GM19395 (cell line): ENCODE measurements at regions not wholly inside any gene's neighbourhood (a gene's known extent, or its start where the extent isn't known, plus 50 kb on each side); places are given as distances from the start of the nearest gene placed in this dataset.
A peak's percentile ranks its signal among the peaks of the same experiment; 100 is the strongest.
"Not testable (repeated sequence)": the region's sequence is repeated elsewhere in the genome, so short reads cannot be mapped to it uniquely, and the experiment has no call there.

Experiments
- ATAC-seq: cut with Tn5 transposase; IDR thresholded peaks from one replicate; pipeline ENCODE4 v1.9.1; 2021; ENCODE audit warnings: mild to moderate bottlenecking, moderate library complexity; ENCODE audit not compliant: unreplicated experiment

GRCh38 chr6:40162074-40162473 lies 227.8 kb upstream of the MOCS1 start:
- no peak for ATAC-seq

GRCh38 chr6:40160826-40161225 lies 226.6 kb upstream of the MOCS1 start:
- ATAC-seq = no peak

GRCh38 chr6:40159865-40160264 lies 225.6 kb upstream of the MOCS1 start:
- ATAC-seq = no peak

- ATAC-seq = no peak
Measured at GRCh38 chr6:40152701-40153436, 218.6 kb upstream of the MOCS1 start.

- ATAC-seq = no peak
Measured at GRCh38 chr6:40152196-40152595, 217.9 kb upstream of the MOCS1 start.

GRCh38 chr6:40148882-40149573 lies 214.8 kb upstream of the MOCS1 start:
- peak; percentile 99 for ATAC-seq

GRCh38 chr6:40146902-40147301 lies 212.6 kb upstream of the MOCS1 start:
- ATAC-seq = no peak

- ATAC-seq = no peak
Measured at GRCh38 chr6:40139447-40139846, 205.2 kb upstream of the MOCS1 start.

- ATAC-seq = peak; percentile 66
Measured at GRCh38 chr6:40138273-40138720, 204.0 kb upstream of the MOCS1 start.

- no peak for ATAC-seq
Measured at GRCh38 chr6:40135491-40136072, 201.3 kb upstream of the MOCS1 start.

- not testable (repeated sequence) for ATAC-seq
Measured at GRCh38 chr6:40133981-40134380, 199.7 kb upstream of the MOCS1 start.

GRCh38 chr6:40131675-40132074 lies 197.4 kb upstream of the MOCS1 start:
- no peak for ATAC-seq

GRCh38 chr6:40128127-40128526 lies 193.9 kb upstream of the MOCS1 start:
- no peak for ATAC-seq

- ATAC-seq = no peak
Measured at GRCh38 chr6:40125680-40126394, 191.6 kb upstream of the MOCS1 start.

- ATAC-seq = no peak
Measured at GRCh38 chr6:40124924-40125323, 190.7 kb upstream of the MOCS1 start.

GRCh38 chr6:40116832-40117231 lies 182.6 kb upstream of the MOCS1 start:
- ATAC-seq = no peak

- no peak for ATAC-seq
Measured at GRCh38 chr6:40112350-40112749, 178.1 kb upstream of the MOCS1 start.

- ATAC-seq = no peak
Measured at GRCh38 chr6:40108736-40109135, 174.5 kb upstream of the MOCS1 start.

GRCh38 chr6:40106840-40107239 lies 172.6 kb upstream of the MOCS1 start:
- ATAC-seq = no peak

GRCh38 chr6:40098774-40099173 lies 164.5 kb upstream of the MOCS1 start:
- ATAC-seq = no peak

GRCh38 chr6:40097590-40097989 lies 163.3 kb upstream of the MOCS1 start:
- no peak for ATAC-seq
